HL-60 (cell line): ENCODE measurements at regions not wholly inside any gene's neighbourhood (a gene's known extent, or its start where the extent isn't known, plus 50 kb on each side); places are given as distances from the start of the nearest gene placed in this dataset.

Experiments used
- DNase-seq, 2 experiments: peaks; one replicate each; pipeline ENCODE4 v3.0.0-alpha.2; 2010 to 2020; ENCODE audit warnings: low read depth in 1 of 2, low spot score in 1 of 2
- H3K27ac ChIP-seq: fragments of 250-450 bp; sonication (Bioruptor Pico); replicated peaks from 2 replicates; pipeline ENCODE4 v1.5.1; 2020; ENCODE audit warnings: mild to moderate bottlenecking, moderate library complexity
- H3K27me3 ChIP-seq: fragments of 250-450 bp; sonication (Bioruptor Pico); 2 replicates; pipeline ENCODE4 v1.5.1; 2021; ENCODE audit warnings: mild to moderate bottlenecking, moderate library complexity; ENCODE audit not compliant: insufficient read depth, poor library complexity, severe bottlenecking
- H3K4me3 ChIP-seq: replicated peaks from 2 replicates; pipeline ENCODE4 v1.5.1; 2011; ENCODE audit warnings: mild to moderate bottlenecking, control low read depth, low read length; ENCODE audit not compliant: insufficient read depth
- GABPA ChIP-seq: IDR thresholded peaks from 2 replicates; pipeline ENCODE4 v1.6.1; 2012; ENCODE audit warnings: low read depth
- POLR2AphosphoS5 ChIP-seq: IDR thresholded peaks from 2 replicates; pipeline ENCODE4 v1.6.1; 2012; ENCODE audit warnings: low read depth
- SPI1 ChIP-seq: IDR thresholded peaks from 2 replicates; pipeline ENCODE4 v1.6.1; 2012; ENCODE audit warnings: low read depth, mild to moderate bottlenecking, borderline replicate concordance
- TF ChIP-seq, protein P1 (sequence below): IDR thresholded peaks from 2 replicates; pipeline ENCODE4 v1.6.1; 2012; ENCODE audit warnings: low read depth; ENCODE audit not compliant: insufficient replicate concordance
- TF ChIP-seq, protein P2 (sequence below): IDR thresholded peaks from one replicate; pipeline ENCODE4 v1.5.1; 2011; ENCODE audit warnings: low read length, control low read depth, inconsistent platforms; ENCODE audit not compliant: insufficient read depth

DNA sequence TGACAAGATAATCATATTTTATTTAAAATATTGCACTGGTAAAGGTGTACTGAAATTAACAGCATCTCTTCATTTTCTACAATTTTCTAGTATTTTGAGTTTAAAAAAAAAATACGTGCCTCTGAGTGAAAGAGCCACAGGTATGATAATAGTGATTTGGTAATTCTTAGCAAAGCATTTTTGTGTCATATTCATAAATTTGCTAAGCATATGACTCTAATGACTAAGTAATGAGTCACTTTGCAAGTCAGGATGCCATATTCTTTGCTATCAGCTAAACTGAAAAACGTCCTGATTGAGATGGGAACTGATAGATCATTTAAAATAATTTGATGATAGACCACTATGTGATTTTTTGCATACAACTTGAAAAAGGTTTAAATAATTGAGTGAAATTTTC lies 136.1 kb upstream of the IRS2 start:
- TF ChIP-seq, protein P1, sequence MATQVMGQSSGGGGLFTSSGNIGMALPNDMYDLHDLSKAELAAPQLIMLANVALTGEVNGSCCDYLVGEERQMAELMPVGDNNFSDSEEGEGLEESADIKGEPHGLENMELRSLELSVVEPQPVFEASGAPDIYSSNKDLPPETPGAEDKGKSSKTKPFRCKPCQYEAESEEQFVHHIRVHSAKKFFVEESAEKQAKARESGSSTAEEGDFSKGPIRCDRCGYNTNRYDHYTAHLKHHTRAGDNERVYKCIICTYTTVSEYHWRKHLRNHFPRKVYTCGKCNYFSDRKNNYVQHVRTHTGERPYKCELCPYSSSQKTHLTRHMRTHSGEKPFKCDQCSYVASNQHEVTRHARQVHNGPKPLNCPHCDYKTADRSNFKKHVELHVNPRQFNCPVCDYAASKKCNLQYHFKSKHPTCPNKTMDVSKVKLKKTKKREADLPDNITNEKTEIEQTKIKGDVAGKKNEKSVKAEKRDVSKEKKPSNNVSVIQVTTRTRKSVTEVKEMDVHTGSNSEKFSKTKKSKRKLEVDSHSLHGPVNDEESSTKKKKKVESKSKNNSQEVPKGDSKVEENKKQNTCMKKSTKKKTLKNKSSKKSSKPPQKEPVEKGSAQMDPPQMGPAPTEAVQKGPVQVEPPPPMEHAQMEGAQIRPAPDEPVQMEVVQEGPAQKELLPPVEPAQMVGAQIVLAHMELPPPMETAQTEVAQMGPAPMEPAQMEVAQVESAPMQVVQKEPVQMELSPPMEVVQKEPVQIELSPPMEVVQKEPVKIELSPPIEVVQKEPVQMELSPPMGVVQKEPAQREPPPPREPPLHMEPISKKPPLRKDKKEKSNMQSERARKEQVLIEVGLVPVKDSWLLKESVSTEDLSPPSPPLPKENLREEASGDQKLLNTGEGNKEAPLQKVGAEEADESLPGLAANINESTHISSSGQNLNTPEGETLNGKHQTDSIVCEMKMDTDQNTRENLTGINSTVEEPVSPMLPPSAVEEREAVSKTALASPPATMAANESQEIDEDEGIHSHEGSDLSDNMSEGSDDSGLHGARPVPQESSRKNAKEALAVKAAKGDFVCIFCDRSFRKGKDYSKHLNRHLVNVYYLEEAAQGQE, result no peak
- TF ChIP-seq, protein P2, sequence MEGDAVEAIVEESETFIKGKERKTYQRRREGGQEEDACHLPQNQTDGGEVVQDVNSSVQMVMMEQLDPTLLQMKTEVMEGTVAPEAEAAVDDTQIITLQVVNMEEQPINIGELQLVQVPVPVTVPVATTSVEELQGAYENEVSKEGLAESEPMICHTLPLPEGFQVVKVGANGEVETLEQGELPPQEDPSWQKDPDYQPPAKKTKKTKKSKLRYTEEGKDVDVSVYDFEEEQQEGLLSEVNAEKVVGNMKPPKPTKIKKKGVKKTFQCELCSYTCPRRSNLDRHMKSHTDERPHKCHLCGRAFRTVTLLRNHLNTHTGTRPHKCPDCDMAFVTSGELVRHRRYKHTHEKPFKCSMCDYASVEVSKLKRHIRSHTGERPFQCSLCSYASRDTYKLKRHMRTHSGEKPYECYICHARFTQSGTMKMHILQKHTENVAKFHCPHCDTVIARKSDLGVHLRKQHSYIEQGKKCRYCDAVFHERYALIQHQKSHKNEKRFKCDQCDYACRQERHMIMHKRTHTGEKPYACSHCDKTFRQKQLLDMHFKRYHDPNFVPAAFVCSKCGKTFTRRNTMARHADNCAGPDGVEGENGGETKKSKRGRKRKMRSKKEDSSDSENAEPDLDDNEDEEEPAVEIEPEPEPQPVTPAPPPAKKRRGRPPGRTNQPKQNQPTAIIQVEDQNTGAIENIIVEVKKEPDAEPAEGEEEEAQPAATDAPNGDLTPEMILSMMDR, result no peak
- TF ChIP-seq GABPA (no peak), SPI1 (no peak), POLR2AphosphoS5 (no peak)
- no peak overlapping the region for H3K4me3 ChIP-seq
- H3K27ac ChIP-seq, result no peak overlapping the region
- no peak for DNase-seq
- H3K27me3 ChIP-seq, result no peaks in the 10 kb centered on the region

DNA sequence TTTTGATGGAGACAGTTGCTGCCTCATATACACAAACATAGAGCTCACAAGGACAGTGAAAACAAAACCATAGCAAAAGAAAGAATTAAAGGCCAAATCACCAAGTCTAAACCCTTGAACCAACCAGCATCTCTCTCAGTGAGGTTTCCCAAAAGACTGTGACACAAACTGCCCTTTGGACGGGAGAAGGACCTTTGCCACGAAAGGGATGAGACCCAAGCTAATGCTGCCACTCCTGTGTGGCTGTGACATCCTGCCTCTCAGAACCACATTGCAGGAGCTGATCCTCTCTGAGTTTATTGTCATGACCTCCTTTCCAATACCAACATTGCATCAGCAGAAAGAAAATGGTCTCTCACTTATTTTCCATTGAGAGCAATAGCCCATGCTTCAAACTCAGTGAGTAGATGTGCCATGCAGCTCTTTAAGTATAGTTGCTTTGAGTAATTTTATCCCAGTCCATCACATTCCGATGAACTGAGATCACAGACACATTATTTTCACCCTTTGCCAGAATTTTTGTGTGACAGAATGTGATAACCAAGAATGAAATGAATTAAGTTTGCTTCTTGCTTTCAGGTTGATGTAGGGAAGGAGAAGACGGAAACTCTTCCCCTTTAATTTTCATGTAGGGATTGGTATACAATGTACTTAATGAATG lies 133.5 kb upstream of the IRS2 start:
- TF ChIP-seq, protein P2, result no peak
- TF ChIP-seq SPI1 (no peak), GABPA (no peak), POLR2AphosphoS5 (no peak)
- TF ChIP-seq, protein P1, result no peak
- Histone ChIP-seq H3K4me3 (no peak overlapping the region), H3K27me3 (no peaks in the 10 kb centered on the region), H3K27ac (no peak overlapping the region)
- DNase-seq, result no peak

DNA sequence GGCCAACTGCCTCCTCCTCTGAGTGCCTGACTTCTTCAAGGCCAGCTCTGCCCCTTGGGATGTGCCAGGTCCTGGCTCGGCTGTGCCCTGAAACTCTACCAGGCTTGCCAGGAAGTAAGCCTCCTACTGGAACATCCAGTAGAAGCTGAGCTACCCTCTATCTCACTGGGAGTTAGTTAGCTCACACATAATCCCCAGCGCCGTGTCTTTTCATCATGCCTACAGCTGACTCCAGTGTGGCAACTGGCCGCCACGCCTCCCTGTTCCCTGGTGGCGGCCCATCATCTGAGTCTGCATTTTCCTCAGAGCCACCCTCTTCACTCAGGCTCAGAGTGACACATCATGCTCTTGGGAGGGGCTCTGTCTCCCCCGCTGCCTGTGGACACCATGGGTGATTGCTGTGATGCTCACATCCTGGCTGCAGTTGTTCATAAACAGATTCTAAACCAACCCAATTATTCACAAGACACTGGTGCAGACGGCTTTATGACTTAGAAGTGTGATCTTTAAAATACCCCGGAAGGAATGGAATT lies 131.9 kb upstream of the IRS2 start:
- TF ChIP-seq GABPA (no peak), POLR2AphosphoS5 (no peak), SPI1 (no peak)
- TF ChIP-seq, protein P2, result no peak
- TF ChIP-seq, protein P1, result no peak
- no peak for DNase-seq
- Histone ChIP-seq H3K27ac (no peak overlapping the region), H3K27me3 (no peaks in the 10 kb centered on the region), H3K4me3 (no peak overlapping the region)
